Neural progenitor cell (in vitro differentiated cells): ENCODE measurements at regions not wholly inside any gene's neighbourhood (a gene's known extent, or its start where the extent isn't known, plus 50 kb on each side); places are given as distances from the start of the nearest gene placed in this dataset.

Source experiments
- DNase-seq: peaks from one replicate; pipeline ENCODE4 v3.0.0-alpha.2; 2016; ENCODE audit warnings: low spot score
- H2AFZ ChIP-seq: fragments of 200-600 bp; sonication (generic); replicated peaks from 2 replicates; pipeline ENCODE4 v1.6.1; 2016; ENCODE audit warnings: antibody characterized with exemption
- H3F3A ChIP-seq: fragments of 200-600 bp; sonication (generic); 2 replicates; pipeline ENCODE4 v1.6.1; 2016; ENCODE audit warnings: antibody characterized with exemption, low read depth
- H3K27ac ChIP-seq: fragments of 200-600 bp; sonication (generic); 2 replicates; pipeline ENCODE4 v1.5.1; 2016; ENCODE audit warnings: mild to moderate bottlenecking
- H3K27me3 ChIP-seq: fragments of 200-600 bp; sonication (generic); 2 replicates; pipeline ENCODE4 v1.6.1; 2016; ENCODE audit warnings: mild to moderate bottlenecking, moderate library complexity
- H3K36me3 ChIP-seq: fragments of 200-600 bp; sonication (generic); 2 replicates; pipeline ENCODE4 v1.5.1; 2016
- H3K4me1 ChIP-seq: fragments of 200-600 bp; sonication (generic); 2 replicates; pipeline ENCODE4 v1.6.1; 2016; ENCODE audit warnings: mixed run types
- H3K4me2 ChIP-seq: fragments of 200-600 bp; sonication (generic); 2 replicates; pipeline ENCODE4 v1.6.1; 2016
- H3K4me3 ChIP-seq: fragments of 200-600 bp; sonication (generic); 2 replicates; pipeline ENCODE4 v1.5.1; 2016
- H3K79me2 ChIP-seq: fragments of 200-600 bp; sonication (generic); 2 replicates; pipeline ENCODE4 v1.6.1; 2016; ENCODE audit warnings: low read depth
- H3K9ac ChIP-seq: fragments of 200-600 bp; sonication (generic); 2 replicates; pipeline ENCODE4 v1.6.1; 2016
- H3K9me3 ChIP-seq: fragments of 200-600 bp; sonication (generic); 2 replicates; pipeline ENCODE4 v1.5.1; 2016; ENCODE audit warnings: low read depth
- H4K20me1 ChIP-seq: fragments of 200-600 bp; sonication (generic); 2 replicates; pipeline ENCODE4 v1.6.1; 2016; ENCODE audit warnings: low read depth
- H3K27ac Mint-ChIP-seq: 3 replicates; pipeline ENCODE4 v1.8.0; 2021; ENCODE audit warnings: mixed read lengths
- H3K27me3 Mint-ChIP-seq: 2 replicates; pipeline ENCODE4 v1.8.0; 2022; ENCODE audit warnings: low read depth, mild to moderate bottlenecking, inconsistent platforms, moderate library complexity, mixed read lengths; ENCODE audit not compliant: insufficient read depth
- H3K36me3 Mint-ChIP-seq: 3 replicates; pipeline ENCODE4 v1.8.0; 2021; ENCODE audit warnings: mixed read lengths
- H3K4me1 Mint-ChIP-seq: 3 replicates; pipeline ENCODE4 v1.8.0; 2021; ENCODE audit warnings: mixed read lengths
- H3K4me3 Mint-ChIP-seq: 3 replicates; pipeline ENCODE4 v1.8.0; 2021; ENCODE audit warnings: mild to moderate bottlenecking, moderate library complexity, mixed read lengths
- H3K9me3 Mint-ChIP-seq: 3 replicates; pipeline ENCODE4 v1.8.0; 2020; ENCODE audit warnings: mixed read lengths
- CTCF ChIP-seq: fragments of 200-600 bp; sonication (generic); IDR thresholded peaks from 2 replicates; pipeline ENCODE4 v1.5.1; 2017; ENCODE audit warnings: antibody characterized with exemption, mild to moderate bottlenecking
- EZH2 ChIP-seq: fragments of 200-600 bp; sonication (generic); IDR thresholded peaks from 2 replicates; pipeline ENCODE4 v1.6.1; 2017; ENCODE audit warnings: antibody characterized with exemption, mild to moderate bottlenecking, moderate library complexity
- EZH2phosphoT487 ChIP-seq: fragments of 200-600 bp; sonication (generic); IDR thresholded peaks from 2 replicates; pipeline ENCODE4 v1.6.1; 2017; ENCODE audit warnings: antibody characterized with exemption

GRCh38 chrX:109857584-109858228 lies 124.6 kb upstream of the ACSL4 start:
- Histone ChIP-seq H2AFZ (no peak overlapping the region), H3K4me2 (no peak overlapping the region)

GRCh38 chrX:109858602-109859341 lies 125.7 kb upstream of the ACSL4 start:
- H3F3A ChIP-seq = no peaks in the 10 kb centered on the region
- no peak for DNase-seq

More at GRCh38 chrX:109857584-109858228, 124.6 kb upstream of the ACSL4 start:
- no peaks in the 10 kb centered on the region for H3K36me3 ChIP-seq
- Mint-ChIP-seq H3K27ac (no peak overlapping the region), H3K4me3 (no peak overlapping the region), H3K4me1 (peaks cover 9% of the 10 kb centered on the region), H3K27me3 (peaks cover 12% of the 10 kb centered on the region), H3K9me3 (peaks cover 23% of the 10 kb centered on the region), H3K36me3 (peaks cover 1% of the 10 kb centered on the region)
- no peaks in the 10 kb centered on the region for H4K20me1 ChIP-seq
- no peaks in the 10 kb centered on the region for H3K27me3 ChIP-seq
- no peak overlapping the region for H3K27ac ChIP-seq
- H3K4me1 ChIP-seq = no peaks in the 10 kb centered on the region
- no peak overlapping the region for H3K4me3 ChIP-seq
- H3K79me2 ChIP-seq = no peaks in the 10 kb centered on the region
- H3K9ac ChIP-seq = no peak overlapping the region
- DNase-seq = no peak
- no peaks in the 10 kb centered on the region for H3K9me3 ChIP-seq
- no peak for TF ChIP-seq EZH2
- TF ChIP-seq CTCF = no peak
- TF ChIP-seq EZH2phosphoT487 = no peak
- H3F3A ChIP-seq = no peaks in the 10 kb centered on the region

GRCh38 chrX:109859651-109860050 lies 126.6 kb upstream of the ACSL4 start:
- no peak overlapping the region for H3K4me3 Mint-ChIP-seq
- H2AFZ ChIP-seq = no peak overlapping the region
- TF ChIP-seq EZH2phosphoT487 (no peak), CTCF (no peak), EZH2 (no peak)
- no peaks in the 10 kb centered on the region for H3F3A ChIP-seq
- no peak overlapping the region for H3K27ac ChIP-seq
- H3K4me1 ChIP-seq = no peaks in the 10 kb centered on the region
- no peaks in the 10 kb centered on the region for H3K9me3 ChIP-seq
- H3K4me2 ChIP-seq = no peak overlapping the region
- peaks cover 7% of the 10 kb centered on the region for H3K9me3 Mint-ChIP-seq
- no peak overlapping the region for H3K27ac Mint-ChIP-seq
- H3K36me3 ChIP-seq = no peaks in the 10 kb centered on the region
- H4K20me1 ChIP-seq = no peaks in the 10 kb centered on the region
- H3K4me1 Mint-ChIP-seq = peaks cover 23% of the 10 kb centered on the region
- H3K79me2 ChIP-seq = no peaks in the 10 kb centered on the region
- no peak overlapping the region for H3K9ac ChIP-seq
- H3K4me3 ChIP-seq = no peak overlapping the region
- no peaks in the 10 kb centered on the region for H3K36me3 Mint-ChIP-seq
- no peak for DNase-seq
- peaks cover 6% of the 10 kb centered on the region for H3K27me3 Mint-ChIP-seq
- no peaks in the 10 kb centered on the region for H3K27me3 ChIP-seq

More at GRCh38 chrX:109858602-109859341, 125.7 kb upstream of the ACSL4 start:
- Mint-ChIP-seq H3K4me1 (peaks cover 15% of the 10 kb centered on the region), H3K27me3 (peaks cover 9% of the 10 kb centered on the region), H3K9me3 (peaks cover 16% of the 10 kb centered on the region), H3K27ac (no peak overlapping the region), H3K4me3 (no peak overlapping the region), H3K36me3 (peaks cover under 1% of the 10 kb centered on the region)
- no peaks in the 10 kb centered on the region for H4K20me1 ChIP-seq
- H3K27me3 ChIP-seq = no peaks in the 10 kb centered on the region
- no peak for TF ChIP-seq EZH2phosphoT487
- no peak for TF ChIP-seq EZH2
- no peak for TF ChIP-seq CTCF
- no peak overlapping the region for H3K4me3 ChIP-seq
- no peak overlapping the region for H2AFZ ChIP-seq
- H3K36me3 ChIP-seq = no peaks in the 10 kb centered on the region
- no peaks in the 10 kb centered on the region for H3K79me2 ChIP-seq
- no peak overlapping the region for H3K27ac ChIP-seq
- H3K4me1 ChIP-seq = no peaks in the 10 kb centered on the region
- H3K9ac ChIP-seq = no peak overlapping the region
- H3K4me2 ChIP-seq = no peak overlapping the region
- no peaks in the 10 kb centered on the region for H3K9me3 ChIP-seq
